Central memory CD8-positive, alpha-beta T cell (primary cell): ENCODE measurements at regions not wholly inside any gene's neighbourhood (a gene's known extent, or its start where the extent isn't known, plus 50 kb on each side); places are given as distances from the start of the nearest gene placed in this dataset.

Experiments used
- ATAC-seq: fragments of 150-1000 bp; cut with Tn5 transposase; replicated peaks from 2 replicates; pipeline ENCODE4 v1.10.0; 2022; ENCODE audit warnings: mild to moderate bottlenecking, moderate FRiP score, moderate number of reproducible peaks; ENCODE audit not compliant: poor library complexity, severe bottlenecking; ENCODE audit errors: extremely low read depth
- DNase-seq, 2 donors: peaks; one replicate each; pipeline ENCODE4 v3.0.0; 2021; ENCODE audit warnings: low spot score in 2 of 2
- H3K27ac Mint-ChIP-seq: one replicate; pipeline ENCODE4 v1.8.0; 2022; ENCODE audit warnings: low read depth, mild to moderate bottlenecking, moderate library complexity, mixed read lengths
- H3K27me3 Mint-ChIP-seq: one replicate; pipeline ENCODE4 v1.8.0; 2022; ENCODE audit warnings: mixed read lengths
- H3K36me3 Mint-ChIP-seq: one replicate; pipeline ENCODE4 v1.8.0; 2022; ENCODE audit warnings: mild to moderate bottlenecking, moderate library complexity, mixed read lengths; ENCODE audit not compliant: insufficient read depth
- H3K4me1 Mint-ChIP-seq: one replicate; pipeline ENCODE4 v1.8.0; 2022; ENCODE audit warnings: mixed read lengths
- H3K4me3 Mint-ChIP-seq: one replicate; pipeline ENCODE4 v1.8.0; 2022; ENCODE audit warnings: mild to moderate bottlenecking, moderate library complexity, mixed read lengths
- H3K9me3 Mint-ChIP-seq: one replicate; pipeline ENCODE4 v1.8.0; 2022; ENCODE audit warnings: mixed read lengths

DNA sequence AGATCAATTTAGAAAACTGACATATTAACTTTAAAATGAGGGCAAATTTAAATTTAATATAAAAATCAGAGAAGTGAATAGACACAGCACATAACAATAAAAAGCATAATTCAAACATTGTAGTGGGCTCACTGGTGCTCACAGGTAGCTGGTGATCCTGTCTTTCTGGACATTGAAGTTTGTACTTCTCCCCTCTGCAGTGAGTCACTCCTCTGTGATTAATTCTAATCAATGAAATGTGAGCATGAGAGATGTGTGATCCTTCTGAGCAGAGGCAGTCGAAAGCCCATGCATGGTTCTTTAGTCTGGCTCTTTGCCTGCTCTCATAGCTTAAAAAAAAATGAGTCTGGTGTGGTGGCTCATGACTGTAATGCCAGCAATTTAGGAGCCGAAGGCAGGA, 59.0 kb upstream of the RERGL start:
- no peak overlapping the region for H3K4me3 Mint-ChIP-seq
- ATAC-seq: no peak
- no peak for DNase-seq
- no peaks in the 10 kb centered on the region for H3K4me1 Mint-ChIP-seq
- no peaks in the 10 kb centered on the region for H3K27me3 Mint-ChIP-seq
- H3K36me3 Mint-ChIP-seq: no peaks in the 10 kb centered on the region
- H3K27ac Mint-ChIP-seq: no peak overlapping the region
- H3K9me3 Mint-ChIP-seq: no peaks in the 10 kb centered on the region

DNA sequence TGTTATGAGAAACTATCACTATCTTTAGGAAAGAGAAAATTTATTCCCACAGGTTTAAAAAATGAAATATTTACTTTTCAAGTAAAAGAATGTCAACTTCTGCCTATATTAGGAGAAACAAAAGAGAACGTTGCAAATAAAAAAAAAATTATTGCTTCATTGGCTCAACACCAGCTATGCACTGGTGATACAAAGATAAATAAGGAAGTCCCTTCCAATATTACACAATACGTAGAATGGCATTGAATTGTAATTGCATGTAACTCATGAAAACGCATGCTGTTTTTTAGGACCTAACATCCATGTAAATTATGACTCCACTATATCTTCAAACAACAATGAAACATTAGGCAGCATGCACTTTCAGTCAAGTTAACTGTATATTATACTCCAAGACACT, 56.4 kb upstream of the RERGL start:
- ATAC-seq (no peak), DNase-seq (no peak)
- Mint-ChIP-seq H3K4me3 (no peak overlapping the region), H3K27ac (no peak overlapping the region), H3K27me3 (no peaks in the 10 kb centered on the region), H3K4me1 (no peaks in the 10 kb centered on the region), H3K9me3 (no peaks in the 10 kb centered on the region), H3K36me3 (no peaks in the 10 kb centered on the region)

DNA sequence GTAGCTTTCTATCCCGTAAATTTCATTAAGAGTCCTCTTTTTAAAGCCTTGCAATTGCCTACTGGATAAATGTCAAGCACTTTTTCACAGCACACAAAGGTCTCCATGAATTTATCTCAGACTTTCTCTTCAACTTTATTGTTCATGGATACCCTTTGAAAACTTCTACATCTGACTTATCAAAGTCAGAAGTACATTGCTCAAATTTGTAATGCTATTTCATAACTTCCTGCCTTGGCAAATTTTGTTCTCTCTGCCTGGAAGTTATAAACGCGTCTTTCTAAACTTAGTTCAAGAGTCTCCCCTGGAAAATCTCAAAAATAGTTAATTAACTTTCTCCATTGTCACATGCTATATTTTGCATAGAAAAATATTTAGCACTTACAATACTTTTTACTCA, 55.9 kb upstream of the RERGL start:
- DNase-seq: no peak
- H3K4me3 Mint-ChIP-seq: no peak overlapping the region
- no peak for ATAC-seq
- no peaks in the 10 kb centered on the region for H3K27me3 Mint-ChIP-seq
- no peaks in the 10 kb centered on the region for H3K4me1 Mint-ChIP-seq
- H3K36me3 Mint-ChIP-seq: no peaks in the 10 kb centered on the region
- H3K27ac Mint-ChIP-seq: no peak overlapping the region
- H3K9me3 Mint-ChIP-seq: no peaks in the 10 kb centered on the region

DNA sequence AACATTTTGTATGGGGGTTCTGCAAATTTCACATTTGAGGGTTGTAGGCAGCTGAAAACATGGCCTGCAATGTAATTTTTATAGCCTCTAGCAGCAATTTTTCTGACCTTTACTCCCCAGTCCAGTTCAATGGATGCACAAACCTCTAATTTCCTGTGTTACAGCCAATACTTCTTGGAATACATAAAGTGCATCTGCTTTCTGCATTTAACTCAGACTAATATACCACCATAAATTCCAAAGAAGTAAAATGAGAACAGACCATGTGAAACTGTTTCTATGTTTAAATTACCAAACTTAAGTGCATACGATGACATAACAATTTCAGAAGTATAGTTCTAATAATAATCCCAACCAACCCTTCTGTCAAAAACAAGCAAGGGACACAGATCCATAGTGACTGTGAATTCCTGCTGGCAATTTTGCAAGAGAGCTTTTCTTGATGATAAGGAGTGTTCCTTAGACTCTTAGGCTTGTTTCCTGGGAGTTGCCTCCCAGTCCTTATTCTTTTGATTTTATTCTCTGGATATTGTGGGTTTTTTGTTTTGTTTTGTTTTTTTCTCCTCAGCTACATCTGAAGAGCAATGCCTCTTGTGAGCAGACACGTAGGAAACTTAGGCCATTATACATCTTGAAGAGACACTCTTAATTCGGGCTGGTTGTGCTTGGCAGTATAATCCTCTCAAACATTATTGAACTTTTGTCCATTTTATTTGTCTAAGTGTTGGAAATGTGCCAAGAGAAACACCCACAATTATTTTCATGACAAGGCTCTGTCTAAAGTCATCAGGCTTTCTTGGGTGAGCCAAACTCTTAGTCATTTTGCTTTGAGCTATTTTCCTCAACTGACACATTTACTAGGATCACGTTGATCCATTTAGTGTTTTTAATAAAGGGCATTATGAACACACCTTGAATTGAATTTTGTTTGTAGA, 51.3 kb upstream of the RERGL start:
- Mint-ChIP-seq H3K27ac (no peak overlapping the region), H3K9me3 (no peaks in the 10 kb centered on the region), H3K4me1 (no peaks in the 10 kb centered on the region), H3K36me3 (no peaks in the 10 kb centered on the region), H3K27me3 (no peaks in the 10 kb centered on the region), H3K4me3 (no peak overlapping the region)
- ATAC-seq (no peak), DNase-seq (no peak)

DNA sequence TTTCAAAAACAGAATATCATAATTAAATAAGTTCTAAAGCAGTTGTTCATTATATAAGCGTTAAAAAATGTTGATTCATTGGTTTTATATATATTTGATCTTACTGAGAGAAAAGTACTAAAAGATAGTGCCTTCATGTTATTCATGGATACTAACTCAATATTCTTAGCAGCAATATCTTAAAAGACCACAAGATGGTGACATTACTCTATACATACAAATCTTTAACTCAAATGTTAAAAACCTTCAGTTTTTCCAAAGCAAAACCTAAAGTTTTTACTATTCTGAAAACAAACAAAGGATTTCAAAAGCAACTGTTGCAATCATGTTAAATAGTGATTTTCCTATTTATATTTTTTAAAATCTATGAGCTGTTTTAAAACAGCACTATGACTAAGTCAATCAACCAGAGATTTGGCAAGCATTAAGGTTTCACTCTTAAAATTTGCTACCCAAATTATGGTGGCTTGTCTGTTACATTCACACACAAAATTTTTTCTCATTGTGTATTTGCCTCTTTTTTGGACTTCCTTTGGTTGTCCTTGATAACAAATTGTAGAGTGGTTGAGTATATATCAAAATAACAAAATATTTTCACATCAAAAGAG, 50.1 kb upstream of the RERGL start:
- Mint-ChIP-seq H3K27me3 (no peaks in the 10 kb centered on the region), H3K9me3 (no peaks in the 10 kb centered on the region), H3K4me3 (no peak overlapping the region), H3K4me1 (no peaks in the 10 kb centered on the region), H3K27ac (no peak overlapping the region), H3K36me3 (no peaks in the 10 kb centered on the region)
- no peak for DNase-seq
- no peak for ATAC-seq
